ENCODE measurements at regions not wholly inside any gene's neighbourhood (a gene's known extent, or its start where the extent isn't known, plus 50 kb on each side); places are given as distances from the start of the nearest gene placed in this dataset.

DNA sequence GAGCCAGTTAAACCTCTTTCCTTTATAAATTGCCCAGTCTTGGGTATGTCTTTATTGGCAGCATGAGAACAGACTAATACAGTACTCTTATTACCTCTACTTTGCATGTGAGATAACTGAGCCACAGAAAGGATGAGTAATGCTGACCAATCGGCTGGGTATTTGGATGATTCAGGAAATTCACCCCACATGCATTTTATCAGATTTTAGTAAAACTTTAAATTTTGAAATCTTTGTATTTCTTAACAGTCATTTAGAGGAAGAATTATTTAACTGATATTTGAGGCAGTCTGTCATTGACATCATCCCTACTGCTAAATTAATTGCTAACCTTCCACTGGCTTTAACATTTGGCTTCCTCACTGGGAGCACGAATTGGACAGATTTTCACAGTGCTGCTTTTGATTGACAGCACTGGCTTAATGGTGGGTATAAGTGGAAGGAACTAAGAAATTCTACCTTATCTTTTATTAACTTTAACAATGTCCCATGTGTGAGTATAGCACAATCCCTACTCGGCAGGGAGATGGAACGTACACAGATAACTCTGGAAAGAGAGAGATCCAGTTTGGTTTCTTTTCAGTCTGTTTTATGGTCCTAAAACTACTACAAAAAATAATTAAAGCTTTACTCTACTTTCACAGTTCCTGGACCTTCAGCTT, 261.0 kb downstream of the DACT1 start:
- TF ChIP-seq POLR2A (IDR thresholded peaks at IDR 0.05): no peak
- TF ChIP-seq, protein P1, sequence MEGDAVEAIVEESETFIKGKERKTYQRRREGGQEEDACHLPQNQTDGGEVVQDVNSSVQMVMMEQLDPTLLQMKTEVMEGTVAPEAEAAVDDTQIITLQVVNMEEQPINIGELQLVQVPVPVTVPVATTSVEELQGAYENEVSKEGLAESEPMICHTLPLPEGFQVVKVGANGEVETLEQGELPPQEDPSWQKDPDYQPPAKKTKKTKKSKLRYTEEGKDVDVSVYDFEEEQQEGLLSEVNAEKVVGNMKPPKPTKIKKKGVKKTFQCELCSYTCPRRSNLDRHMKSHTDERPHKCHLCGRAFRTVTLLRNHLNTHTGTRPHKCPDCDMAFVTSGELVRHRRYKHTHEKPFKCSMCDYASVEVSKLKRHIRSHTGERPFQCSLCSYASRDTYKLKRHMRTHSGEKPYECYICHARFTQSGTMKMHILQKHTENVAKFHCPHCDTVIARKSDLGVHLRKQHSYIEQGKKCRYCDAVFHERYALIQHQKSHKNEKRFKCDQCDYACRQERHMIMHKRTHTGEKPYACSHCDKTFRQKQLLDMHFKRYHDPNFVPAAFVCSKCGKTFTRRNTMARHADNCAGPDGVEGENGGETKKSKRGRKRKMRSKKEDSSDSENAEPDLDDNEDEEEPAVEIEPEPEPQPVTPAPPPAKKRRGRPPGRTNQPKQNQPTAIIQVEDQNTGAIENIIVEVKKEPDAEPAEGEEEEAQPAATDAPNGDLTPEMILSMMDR (IDR thresholded peaks at IDR 0.05): no peak
